ENCODE measurements at regions not wholly inside any gene's neighbourhood (a gene's known extent, or its start where the extent isn't known, plus 50 kb on each side); places are given as distances from the start of the nearest gene placed in this dataset.

DNA sequence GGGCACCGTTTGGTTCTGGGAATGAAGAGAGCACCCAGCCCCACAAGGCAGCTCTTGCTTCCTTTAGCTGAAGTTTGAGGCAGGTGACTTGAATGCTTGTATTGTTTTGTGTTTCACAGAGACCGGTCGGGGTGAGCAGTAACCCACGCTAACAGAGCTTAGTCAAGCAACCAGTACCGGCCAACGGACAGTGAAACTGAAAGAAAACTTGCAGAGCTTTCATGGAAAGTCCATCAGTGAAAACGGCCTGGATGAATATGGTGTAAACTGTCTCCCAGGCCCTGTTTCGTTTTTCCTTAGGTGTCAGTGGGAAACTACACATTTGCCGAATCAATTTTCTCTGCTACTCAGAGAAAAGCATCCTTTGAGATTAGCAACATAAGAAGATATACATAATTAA is 101.1 kb downstream of the LYZL1 start:
- no peak for ATAC-seq
- H3K4me3 ChIP-seq = no peak overlapping the region
- TF ChIP-seq, protein P1, sequence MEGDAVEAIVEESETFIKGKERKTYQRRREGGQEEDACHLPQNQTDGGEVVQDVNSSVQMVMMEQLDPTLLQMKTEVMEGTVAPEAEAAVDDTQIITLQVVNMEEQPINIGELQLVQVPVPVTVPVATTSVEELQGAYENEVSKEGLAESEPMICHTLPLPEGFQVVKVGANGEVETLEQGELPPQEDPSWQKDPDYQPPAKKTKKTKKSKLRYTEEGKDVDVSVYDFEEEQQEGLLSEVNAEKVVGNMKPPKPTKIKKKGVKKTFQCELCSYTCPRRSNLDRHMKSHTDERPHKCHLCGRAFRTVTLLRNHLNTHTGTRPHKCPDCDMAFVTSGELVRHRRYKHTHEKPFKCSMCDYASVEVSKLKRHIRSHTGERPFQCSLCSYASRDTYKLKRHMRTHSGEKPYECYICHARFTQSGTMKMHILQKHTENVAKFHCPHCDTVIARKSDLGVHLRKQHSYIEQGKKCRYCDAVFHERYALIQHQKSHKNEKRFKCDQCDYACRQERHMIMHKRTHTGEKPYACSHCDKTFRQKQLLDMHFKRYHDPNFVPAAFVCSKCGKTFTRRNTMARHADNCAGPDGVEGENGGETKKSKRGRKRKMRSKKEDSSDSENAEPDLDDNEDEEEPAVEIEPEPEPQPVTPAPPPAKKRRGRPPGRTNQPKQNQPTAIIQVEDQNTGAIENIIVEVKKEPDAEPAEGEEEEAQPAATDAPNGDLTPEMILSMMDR (IDR thresholded peaks at IDR 0.05 in 4 of 5, conservative IDR thresholded peaks at IDR 0.05 in 1 of 5) = no peak
- no peak for TF ChIP-seq POLR2A (IDR thresholded peaks at IDR 0.05)
- intact Hi-C loops (cut with DNase I; ENCODE audit: low total_unique reads) = no loop called here
- no peaks in the 10 kb centered on the region for H3K36me3 ChIP-seq
- no peaks in the 10 kb centered on the region for H3K4me1 ChIP-seq
- no peak overlapping the region for H3K27ac ChIP-seq
- H3K9me3 ChIP-seq = no peaks in the 10 kb centered on the region
- in situ Hi-C loops (cut with MboI; ENCODE audit: low sequenced_read_pairs in 4 of 4) = loop anchor here (5.0 to 10.0 kb wide), 2 partner anchors 55 to 57 kb away; no protein-coding TSS in a partner anchor
- H3K27me3 ChIP-seq = no peaks in the 10 kb centered on the region
- no peak for DNase-seq

DNA sequence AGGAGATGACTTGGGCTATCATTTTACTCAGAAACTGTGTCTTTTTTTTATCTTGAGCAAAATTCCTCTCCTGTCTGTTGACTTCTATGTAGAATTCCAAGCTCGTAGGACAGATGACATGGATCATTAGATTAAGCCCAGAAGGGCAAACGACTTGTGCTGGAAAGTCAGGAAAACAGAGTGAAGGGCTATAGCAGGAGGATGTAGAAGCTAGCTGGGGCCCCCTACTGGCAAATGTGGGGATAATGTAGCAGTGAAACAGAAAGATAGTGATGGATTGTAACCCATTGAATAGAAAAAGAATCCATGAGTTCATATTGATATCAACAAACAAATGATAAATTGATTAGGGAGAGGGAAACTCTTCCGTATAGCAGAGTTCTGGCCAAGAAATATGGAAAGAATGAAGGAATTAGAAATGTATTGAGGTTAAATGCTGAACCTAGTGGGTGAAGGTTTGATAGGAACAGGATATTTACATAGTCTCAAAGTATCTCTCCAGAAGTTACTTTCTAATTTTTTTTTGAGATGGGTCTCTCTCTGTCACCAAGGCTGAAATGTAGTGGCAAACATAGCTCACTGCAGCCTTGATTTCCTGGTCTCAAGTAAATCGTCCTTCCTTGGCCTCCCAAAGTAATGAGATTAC is 103.6 kb downstream of the LYZL1 start:
- intact Hi-C loops (cut with DNase I; ENCODE audit: low total_unique reads) = no loop called here
- ATAC-seq (no peak), DNase-seq (no peak)

DNA sequence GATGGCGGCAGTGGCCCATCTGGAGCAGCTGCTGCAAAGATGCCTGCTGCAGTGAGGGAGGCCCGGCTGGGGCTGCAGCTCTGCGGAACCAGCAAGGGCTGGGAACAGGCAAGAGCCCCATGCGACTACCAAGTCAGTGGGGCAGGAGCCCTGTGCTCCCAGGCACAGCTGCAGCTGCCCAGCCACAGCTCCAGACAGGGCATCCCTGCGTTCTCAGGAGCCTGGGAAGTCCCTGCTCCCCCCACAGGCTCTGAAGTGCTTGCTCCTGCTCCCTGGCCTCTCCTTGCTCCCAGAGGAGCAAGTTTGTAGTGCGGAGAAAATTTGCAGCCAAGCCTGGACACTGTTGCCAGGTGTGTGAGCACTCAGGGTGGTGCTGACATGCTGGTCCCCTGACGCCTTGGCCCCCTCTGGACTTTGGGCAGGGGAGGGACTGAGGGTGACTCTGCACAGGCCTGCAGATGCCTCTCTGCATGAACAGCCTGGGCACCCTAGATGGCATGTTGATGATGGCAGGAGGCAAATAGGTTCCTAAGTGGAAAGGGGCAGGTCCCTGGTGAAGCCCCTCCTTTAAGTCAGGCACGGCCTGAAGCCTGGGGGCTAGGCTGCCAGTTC is 105.6 kb downstream of the LYZL1 start:
- H3K9me3 ChIP-seq = no peaks in the 10 kb centered on the region
- no peak overlapping the region for H3K27ac ChIP-seq
- in situ Hi-C loops (cut with MboI; ENCODE audit: low sequenced_read_pairs in 4 of 4) = no loop called here
- H3K27me3 ChIP-seq = no peaks in the 10 kb centered on the region
- H3K4me3 ChIP-seq = no peak overlapping the region
- no peaks in the 10 kb centered on the region for H3K36me3 ChIP-seq
- no peak for TF ChIP-seq POLR2A (IDR thresholded peaks at IDR 0.05)
- TF ChIP-seq, protein P1 (IDR thresholded peaks at IDR 0.05 in 4 of 5, conservative IDR thresholded peaks at IDR 0.05 in 1 of 5) = no peak
- no peak for ATAC-seq
- intact Hi-C loops (cut with DNase I; ENCODE audit: low total_unique reads) = no loop called here
- DNase-seq = no peak
- no peaks in the 10 kb centered on the region for H3K4me1 ChIP-seq

More for the DNA sequence above, 103.6 kb downstream of the LYZL1 start:
- H3K27ac ChIP-seq = no peak overlapping the region
- in situ Hi-C loops (cut with MboI; ENCODE audit: low sequenced_read_pairs in 4 of 4) = no loop called here
- H3K36me3 ChIP-seq = no peaks in the 10 kb centered on the region
- no peaks in the 10 kb centered on the region for H3K4me1 ChIP-seq
- no peaks in the 10 kb centered on the region for H3K9me3 ChIP-seq
- H3K27me3 ChIP-seq = no peaks in the 10 kb centered on the region
- TF ChIP-seq, protein P1 (IDR thresholded peaks at IDR 0.05 in 4 of 5, conservative IDR thresholded peaks at IDR 0.05 in 1 of 5) = peak in 4 of 5 experiments; percentile 16 to 71 (median 52)
- no peak for TF ChIP-seq POLR2A (IDR thresholded peaks at IDR 0.05)
- no peak overlapping the region for H3K4me3 ChIP-seq

- H3K9me3 ChIP-seq = no peaks in the 10 kb centered on the region
- no peaks in the 10 kb centered on the region for H3K4me1 ChIP-seq
- in situ Hi-C loops (cut with MboI; ENCODE audit: low sequenced_read_pairs in 4 of 4) (no loop called here), intact Hi-C loops (cut with DNase I; ENCODE audit: low total_unique reads) (no loop called here)
- DNase-seq = no peak
- no peak overlapping the region for H3K27ac ChIP-seq
- no peaks in the 10 kb centered on the region for H3K27me3 ChIP-seq
- H3K4me3 ChIP-seq = no peak overlapping the region
- ATAC-seq = no peak
- TF ChIP-seq POLR2A (IDR thresholded peaks at IDR 0.05) = no peak
- TF ChIP-seq, protein P1 (IDR thresholded peaks at IDR 0.05 in 4 of 5, conservative IDR thresholded peaks at IDR 0.05 in 1 of 5) = no peak
- no peaks in the 10 kb centered on the region for H3K36me3 ChIP-seq
Measured at GRCh38 chr10:29395409-29395808, 106.5 kb downstream of the LYZL1 start.
